Muscle of arm (tissue), 1 donor: ENCODE measurements at regions not wholly inside any gene's neighbourhood (a gene's known extent, or its start where the extent isn't known, plus 50 kb on each side); places are given as distances from the start of the nearest gene placed in this dataset.
"Not testable (repeated sequence)": the region's sequence is repeated elsewhere in the genome, so short reads cannot be mapped to it uniquely, and the experiment has no call there.

ENCODE experiments used
- DNase-seq: peaks from one replicate; pipeline ENCODE4 v3.0.0-alpha.2; 2013

DNA sequence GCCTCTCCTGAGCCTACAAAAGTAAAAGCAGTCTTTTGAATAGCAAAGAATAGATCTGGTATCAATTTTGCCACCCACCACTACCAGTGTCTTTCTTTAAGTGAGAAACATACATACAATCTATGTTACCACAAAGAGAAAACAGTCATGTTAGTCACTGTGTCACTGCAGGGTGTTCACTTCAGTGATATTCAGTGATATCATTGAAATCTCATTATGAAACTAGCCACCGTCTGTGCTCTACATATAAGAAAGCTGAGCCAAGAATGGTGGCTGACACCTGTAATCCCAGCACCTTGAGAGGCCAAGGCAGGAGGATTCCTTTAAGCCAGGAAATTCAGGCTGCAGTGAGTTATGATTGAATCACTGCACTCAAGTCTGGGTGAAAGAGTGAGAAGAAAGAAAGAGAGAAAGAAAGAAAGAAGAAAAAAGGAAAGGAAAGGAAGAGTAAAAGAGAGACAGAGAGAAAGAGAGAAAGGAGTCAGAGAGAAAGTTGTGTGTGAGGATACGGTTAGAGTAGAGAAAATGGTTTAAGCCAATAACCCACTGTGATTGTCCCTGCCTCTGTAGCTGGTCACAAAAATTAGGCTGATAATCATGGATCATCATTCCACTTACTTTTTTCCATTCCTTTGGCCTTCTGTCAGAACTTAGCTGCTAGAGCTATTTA, 847.1 kb downstream of the FAM181B start:
- DNase-seq: no peak

DNA sequence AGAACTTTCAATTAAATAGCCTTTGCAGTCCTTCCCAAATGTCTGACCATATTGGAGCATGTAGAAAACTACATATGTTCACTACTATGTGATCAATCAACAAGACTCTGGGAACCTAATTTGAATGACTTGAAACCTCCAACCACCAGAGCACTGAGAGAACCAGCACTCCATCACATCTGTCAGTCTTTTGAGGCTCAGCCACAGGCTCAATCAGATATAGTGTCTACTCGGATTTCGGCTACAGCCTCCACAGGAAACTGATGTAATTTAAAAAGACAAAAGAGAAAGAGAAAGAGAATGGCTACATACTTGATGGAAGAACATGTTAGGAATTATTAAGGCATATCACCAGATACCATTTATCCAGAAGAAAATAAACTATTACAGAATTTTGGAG, 859.0 kb downstream of the FAM181B start:
- DNase-seq: no peak

DNA sequence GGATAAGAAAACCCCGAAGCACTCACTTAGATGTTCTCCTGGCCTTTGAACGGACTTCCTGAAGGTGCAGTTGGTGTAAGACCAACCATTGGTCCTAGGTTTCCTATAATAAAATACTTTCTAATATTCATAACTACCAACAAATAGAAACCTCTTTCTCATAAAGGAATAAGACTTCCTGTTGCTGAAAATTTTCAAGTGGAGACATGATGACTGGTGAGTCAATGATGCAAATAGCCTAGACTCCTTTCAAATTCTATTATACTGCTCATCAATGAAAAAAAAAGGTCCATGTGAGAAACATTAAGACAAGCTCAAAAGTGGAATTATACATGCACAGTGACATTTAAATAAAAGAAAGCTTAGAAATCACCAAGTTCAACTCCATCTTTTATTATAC, 862.8 kb downstream of the FAM181B start:
- DNase-seq: no peak

DNA sequence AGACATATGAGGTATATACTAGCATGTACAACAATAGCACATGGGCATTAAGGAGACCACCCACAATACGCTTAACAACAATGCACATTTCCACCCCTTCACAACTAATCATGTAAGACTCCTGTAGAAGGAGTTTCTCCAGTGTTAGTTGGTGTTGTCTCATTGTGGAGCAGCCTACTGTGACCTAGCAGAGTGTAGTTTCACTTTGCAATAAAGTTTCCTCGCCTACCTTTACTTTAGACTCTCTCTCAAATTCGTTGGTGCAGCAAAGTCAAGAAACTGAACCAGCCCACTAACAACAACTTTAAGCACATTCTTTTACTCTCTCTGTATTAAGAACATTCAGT, 863.6 kb downstream of the FAM181B start:
- no peak for DNase-seq

DNA sequence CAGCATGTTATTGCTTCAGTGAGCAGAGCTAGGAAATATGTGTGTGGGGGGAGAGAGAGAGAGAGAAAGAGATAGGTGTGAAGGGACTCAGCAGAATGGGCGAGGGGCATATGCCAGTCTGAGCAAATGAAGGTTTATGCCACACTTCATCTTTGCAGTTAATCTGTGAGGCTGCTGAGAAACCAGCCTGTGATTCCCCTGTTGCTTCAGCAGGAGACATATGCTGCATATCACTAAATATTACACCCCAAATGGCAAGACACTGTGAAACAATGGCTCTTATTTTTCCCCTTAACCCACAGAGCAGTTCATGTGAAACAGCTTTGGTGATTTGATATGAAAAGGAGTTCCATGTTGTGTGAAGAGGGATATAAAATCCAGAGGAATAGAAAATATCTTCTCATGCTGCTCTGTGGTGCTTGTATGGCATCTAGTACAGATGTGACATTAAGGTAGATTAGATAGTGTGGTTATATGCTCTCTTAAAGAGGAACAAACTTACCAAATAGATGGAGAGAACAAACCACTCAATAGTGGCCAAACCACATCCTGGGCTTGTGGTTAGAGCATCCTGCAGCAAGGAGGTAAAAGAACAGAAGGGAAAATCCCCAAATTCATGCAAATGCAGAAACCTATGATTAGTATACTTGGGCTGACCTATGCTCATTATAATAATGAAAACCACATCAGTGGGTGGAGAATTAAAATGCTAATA, 864.2 kb downstream of the FAM181B start:
- DNase-seq: no peak

DNA sequence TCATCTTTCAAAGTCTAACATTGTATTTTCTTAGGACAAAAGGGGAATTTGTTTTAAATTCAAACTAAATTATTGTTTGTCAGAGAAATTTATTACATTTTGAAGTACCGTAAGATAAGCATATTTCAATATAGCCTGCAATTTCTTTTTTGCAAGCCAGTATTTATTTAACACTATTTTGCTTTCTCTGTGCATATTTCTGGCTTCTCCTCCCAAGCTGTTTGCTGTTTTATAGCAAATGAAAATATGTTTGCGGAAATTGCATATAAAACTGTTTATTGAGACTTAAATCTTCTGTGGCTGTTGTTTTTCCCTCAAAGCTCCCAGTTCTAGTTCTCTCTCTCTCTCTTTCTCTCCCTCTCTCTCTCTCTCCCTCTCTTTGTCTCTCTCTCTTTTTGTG, 866.8 kb downstream of the FAM181B start:
- no peak for DNase-seq

DNA sequence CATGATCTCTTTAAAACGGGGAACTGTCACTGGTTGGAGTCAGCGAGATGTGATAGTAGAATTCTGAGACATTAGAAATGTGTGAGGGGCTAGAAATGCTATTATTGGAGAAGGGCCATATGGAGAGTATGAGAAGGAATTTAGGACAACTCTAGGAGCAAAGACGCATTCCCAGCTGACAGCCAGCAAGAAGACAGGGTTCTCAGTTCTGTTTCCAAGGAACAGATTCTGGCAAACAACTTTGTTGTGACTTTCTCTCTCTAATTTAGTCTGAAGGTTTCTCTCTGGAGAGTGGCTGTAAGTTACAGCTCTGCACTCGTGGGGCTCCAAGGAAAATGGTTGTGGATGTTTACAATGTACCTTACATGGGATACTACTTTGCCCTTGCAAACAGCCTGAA, 876.3 kb downstream of the FAM181B start:
- DNase-seq: no peak

DNA sequence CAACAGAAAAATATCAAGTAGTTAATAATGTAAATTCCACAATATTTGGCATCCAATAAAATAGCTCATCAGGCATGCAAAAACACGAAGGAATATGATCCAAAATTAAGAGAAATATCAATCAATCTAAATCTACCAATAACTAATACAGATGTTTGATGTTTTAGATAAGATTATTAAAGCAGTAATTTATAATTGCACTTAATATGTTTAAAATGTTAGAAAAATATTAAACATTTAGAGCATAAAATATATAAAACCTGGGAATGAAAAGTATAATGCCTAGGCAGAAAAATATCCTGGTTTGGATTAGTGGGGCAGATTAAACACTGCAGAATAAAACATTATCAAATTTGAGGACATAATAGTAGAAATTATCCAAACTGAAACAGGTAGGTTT, 879.9 kb downstream of the FAM181B start:
- no peak for DNase-seq

DNA sequence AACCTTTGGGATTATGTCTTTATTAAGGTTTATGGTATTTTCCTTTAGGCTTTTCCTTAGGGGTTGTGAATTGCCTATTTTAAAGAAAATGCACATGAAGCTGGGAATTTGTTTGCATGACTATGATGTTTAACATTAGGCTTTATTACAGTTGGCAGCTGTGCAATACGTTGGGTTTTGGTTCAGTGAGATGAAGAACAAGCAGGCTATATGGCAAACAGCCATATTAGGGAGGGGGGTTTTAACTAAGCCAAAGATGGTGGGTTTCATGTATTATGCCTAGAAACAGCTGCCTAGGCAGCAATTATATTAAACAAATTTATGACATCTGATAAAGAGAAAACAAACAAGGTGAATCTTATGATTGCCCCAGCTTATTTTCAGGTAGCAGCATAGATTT, 880.8 kb downstream of the FAM181B start:
- DNase-seq: no peak

DNA sequence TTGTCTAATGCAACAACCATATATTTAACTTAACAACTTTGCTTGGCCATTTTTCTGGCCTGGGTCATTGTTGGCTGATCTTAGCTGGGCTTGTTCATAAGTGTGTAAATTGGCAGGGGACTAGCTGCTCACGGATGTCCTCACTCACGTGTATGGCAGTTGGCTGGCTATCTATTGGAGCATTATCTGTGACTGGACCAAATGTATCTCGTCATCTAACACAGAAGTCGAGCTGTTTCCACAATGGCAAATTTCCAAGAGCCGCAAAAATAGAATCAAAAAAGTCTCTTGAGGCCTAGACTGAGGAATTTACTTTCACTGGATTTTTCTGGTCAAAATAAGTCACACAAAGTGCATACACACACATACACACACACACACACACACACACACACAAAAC, 893.3 kb downstream of the FAM181B start:
- DNase-seq: peak; percentile 27

DNA sequence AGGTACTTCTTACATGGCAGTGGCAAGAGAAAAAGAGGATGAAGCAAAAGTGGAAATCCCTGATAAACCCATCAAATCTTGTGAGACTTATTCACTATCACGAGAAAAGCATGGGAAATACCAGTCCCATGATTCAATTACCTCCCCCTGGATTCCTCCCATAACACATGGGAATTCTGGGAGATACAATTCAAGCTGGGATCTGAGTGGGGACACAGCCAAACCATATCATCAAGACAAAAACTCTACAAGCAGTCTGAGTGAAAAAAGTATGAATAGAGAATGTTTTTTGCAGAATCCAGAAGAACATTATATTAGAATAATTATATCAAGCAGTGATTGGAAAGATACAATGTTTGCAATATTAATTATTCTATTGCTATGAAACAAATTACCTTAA, 893.7 kb downstream of the FAM181B start:
- no peak for DNase-seq

DNA sequence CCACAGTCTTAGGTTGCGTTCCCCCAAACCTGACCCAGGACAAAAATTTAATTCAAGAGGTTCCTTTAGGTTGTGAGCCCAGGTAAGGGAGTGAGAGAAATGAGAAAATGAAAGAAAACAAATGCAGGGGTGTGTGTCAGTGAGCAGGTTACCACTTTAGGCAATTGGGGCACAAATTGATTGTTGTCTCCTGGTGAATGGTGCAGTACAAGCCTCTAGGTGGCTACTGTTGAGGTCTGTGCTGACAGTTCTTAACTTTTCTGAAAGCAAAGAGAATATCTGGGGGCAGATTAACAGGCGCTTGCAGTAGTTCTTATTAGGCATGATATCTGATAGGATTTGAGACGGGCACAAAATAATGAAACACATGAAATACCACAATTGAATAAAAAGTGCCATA, 894.6 kb downstream of the FAM181B start:
- DNase-seq: no peak

DNA sequence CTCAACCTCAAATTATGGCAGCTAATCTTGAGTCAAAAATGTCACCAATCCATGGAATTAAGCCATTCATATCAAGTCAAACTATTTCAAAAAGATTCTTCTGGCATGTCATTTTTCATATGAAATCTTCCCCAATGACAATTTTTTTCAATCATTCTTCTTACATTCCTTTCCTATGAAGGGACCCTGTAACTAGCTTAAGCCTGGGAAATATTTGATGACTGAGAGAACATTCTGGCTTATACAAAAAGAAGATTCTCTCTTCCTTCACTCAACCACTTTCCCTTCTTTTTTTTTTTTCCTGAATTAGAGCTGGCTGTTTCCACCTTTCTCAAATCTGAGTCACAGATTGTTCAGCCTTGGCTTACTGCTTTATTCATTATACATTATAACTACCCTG, 903.7 kb downstream of the FAM181B start:
- no peak for DNase-seq

DNA sequence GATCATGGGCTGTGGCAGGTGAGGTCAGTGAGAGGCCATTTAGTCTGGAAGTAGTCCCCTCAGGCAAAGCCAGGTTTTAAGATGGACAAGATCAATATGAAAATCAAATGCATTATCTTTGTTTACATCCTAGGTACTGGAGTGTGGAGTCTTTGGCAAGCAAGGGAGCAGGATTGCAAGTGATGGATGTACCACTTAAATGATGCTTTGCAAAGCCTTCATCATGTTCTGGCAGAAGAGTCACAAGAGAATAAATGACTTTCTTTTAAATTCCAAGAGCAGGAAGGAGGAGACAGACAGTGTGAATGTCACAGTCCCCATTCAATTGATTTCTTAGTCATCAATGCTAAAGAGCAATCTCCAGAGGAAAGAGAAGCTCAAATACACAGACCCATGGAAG, 908.3 kb downstream of the FAM181B start:
- no peak for DNase-seq

DNA sequence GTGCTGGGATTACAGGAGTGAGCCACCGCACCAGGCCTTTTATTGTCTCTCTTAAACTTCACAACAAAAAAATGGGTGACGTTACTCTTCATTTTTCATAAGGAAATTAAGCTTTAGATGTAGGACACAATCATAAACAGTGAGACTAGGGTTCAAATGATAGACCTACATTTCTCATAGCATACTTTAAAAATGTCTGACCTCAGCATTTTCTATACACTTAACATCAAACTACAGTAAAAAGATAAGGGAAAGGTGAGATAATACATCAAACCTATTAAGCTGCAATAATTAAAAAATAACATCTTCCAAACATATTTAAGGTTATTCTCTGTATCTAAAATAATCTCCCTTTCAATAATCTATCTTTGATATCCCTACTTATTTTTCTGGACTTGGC, 914.2 kb downstream of the FAM181B start:
- no peak for DNase-seq

DNA sequence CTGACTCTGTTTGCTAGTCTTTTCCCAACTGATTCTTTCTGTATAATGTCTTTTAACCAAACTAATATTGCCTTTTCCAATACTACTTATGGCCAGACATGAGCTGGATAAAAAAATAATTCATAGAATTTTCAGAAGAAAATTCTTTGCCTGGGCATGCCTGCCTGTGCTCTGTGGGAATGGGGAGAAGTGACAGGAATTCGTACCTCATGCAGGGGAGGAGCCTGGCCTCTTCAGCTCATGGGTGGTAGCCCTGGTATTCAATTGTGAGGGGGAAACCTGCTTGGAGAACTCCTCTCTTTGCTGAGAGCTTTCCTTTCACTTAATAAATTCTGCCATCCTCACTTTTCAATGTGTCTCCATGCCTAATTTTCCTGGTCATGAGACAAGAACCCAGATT, 928.8 kb downstream of the FAM181B start:
- no peak for DNase-seq

DNA sequence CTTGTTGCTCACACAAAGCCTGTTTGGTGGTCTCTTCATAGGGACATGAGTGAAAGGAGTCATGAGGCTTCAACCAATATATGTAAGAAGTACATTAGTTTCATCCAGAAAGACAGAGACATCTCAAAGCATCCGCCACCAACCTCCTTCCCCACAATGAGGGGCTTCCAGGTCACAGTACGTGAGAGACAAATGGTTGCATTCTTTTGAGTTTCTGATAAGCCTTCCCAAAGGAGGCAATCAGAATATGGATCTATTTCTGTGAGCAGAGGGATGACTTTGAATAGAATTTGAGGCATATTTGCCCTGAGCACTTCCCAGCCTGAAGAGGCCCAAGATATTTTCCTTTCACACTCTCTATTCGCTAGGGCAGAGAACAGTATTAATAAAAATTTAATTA, 931.1 kb downstream of the FAM181B start:
- no peak for DNase-seq

DNA sequence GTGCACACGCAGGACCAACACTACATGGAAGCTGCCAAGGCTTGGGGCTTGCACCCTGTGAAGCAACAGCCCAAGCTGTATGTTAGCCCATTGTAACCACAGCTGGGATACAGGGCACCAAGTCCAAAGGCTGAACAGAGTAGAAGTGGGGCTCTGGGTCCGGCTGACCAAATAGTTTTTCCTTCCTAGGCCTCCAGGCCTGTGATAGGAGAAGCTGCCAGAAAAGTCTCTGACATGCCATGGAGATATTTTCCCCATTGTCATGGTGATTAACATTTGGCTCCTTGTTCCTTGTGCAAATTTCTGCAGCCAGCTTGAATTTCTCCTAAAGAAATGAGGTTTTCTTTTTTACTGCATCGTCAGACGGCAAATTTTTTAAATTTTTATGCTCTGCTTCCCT, 941.2 kb downstream of the FAM181B start:
- DNase-seq: no peak

DNA sequence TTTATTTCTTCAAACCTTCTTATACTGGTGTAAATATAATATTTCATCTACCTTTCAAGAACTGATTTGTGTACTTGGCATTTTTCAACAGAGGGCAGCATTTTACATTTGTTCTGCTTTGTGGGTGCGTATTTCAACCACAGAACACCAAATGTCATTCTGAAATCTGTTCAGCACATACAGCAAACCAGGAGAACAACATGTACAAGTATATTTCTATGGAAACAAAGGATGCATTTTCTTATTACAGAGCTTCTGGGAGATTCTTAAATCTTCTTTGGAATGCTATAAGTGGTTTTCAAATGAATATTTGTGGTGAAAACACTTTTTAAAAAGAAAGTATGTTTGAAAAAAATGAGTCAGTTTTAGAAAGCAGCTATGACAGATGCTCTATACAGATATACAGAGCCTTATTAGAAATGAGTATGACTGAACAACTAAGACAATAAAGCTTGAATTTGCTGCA, 946.0 kb downstream of the FAM181B start:
- no peak for DNase-seq

DNA sequence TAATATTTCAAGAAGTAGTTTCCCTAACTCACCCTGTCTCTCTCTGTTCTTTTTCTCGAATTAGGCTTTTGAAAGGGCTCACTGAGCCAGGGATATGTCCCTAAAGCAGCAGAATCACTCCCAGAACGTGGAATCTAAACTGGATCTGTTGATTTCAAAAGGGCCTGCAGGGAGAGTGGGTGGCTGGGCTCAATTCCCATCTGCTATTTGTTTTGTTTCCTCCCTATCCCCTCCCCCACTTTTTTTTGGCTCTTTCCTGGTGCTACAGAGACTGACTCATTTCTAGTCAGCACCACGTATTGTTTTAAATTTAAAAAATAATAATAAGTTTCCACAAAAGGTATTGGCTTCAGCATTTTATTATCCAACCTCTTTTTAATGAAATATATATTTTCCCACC, 961.5 kb downstream of the FAM181B start:
- DNase-seq: peak; percentile 2

DNA sequence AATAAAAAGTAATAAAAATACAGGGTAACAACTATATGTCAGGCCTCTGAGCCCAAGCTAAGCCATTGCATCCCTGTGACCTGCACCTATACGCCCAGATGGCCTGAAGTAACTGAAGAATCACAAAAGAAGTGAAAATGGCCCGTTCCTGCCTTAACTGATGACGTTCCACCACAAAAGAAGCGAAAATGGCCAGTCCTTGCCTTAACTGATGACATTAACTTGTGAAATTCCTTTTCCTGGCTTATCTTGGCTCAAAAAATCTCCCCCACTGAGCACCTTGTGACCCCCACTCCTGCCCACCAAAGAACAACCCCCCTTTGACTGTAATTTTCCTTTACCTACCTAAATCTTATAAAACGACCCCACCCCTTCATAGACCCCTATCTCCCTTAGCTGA, 963.8 kb downstream of the FAM181B start:
- not testable (repeated sequence) for DNase-seq

DNA sequence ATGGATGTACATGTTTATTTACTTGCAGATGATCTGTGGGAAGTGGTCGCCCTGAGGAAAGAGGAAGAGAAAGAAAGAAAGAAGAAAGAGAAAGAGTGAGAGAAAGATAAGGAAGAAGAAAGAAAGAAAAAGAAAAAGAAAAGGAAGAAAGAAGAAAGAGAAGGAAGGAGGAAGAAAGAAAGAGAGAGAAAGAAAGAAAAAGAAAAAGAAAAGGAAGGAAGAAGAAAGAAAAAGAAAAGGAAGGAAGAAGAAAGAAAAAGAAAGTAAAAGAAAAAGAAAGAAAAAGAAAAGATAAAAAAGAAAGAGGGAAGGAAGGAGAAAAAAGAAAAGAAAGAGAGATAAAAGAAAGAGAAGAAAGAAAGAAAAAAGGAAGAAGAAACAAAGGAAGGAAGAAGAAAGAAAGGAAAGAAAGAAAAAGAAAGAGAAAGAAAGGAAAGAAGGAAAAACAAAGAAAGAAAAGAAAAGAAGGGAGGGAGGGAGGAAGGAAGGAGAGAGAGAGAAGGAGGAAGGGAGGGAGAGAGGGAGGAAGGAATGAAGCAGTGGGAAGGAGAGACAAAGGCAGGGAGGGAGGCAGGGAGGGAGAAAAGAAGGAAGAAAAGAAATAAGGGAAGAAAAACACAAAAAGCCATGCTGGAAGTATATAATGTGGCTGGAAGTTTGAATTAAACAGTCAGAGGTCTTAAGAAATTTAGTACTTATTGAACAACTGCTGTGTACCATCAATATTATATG, 976.6 kb downstream of the FAM181B start:
- DNase-seq: no peak

DNA sequence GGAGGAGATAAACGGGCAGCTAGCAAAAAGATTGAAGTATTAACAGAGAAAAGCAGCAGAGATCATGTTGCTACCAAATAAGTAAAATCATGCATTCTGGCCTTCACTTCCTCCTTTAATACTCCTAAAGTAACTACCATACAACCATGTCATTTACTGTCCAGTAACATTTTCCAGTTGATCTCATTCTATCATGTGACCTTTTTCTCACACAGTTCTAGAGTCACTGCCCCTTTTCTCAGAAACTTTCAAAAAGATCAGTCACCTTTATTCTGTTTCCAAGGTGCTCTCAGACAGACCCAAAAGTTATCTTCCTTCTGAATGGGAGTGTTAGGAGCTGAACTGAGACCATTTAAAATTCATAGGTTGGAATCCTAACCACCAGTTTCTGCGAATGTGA, 984.4 kb downstream of the FAM181B start:
- no peak for DNase-seq
